ENCODE measurements at regions not wholly inside any gene's neighbourhood (a gene's known extent, or its start where the extent isn't known, plus 50 kb on each side); places are given as distances from the start of the nearest gene placed in this dataset.

DNA sequence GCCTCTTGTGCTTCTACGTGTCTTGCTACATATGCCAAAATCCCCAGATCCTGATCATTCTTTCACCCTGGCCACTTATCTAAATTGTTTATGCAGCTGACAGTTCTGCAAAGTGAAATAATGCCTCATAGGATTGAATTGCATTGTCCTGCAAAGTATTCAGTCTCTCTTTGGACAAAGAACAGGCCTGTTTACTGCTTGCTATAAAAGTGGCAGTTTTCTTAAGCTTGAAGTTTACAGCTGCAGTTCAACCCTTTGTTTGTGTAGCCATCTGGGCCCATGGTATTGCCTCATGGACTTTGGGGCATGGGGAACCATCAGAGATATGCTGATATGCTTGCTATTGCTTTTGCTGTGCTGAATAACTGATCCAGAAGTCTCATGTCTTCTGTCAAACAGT is 523.2 kb downstream of the OTOL1 start:
- no peak for DNase-seq

- DNase-seq = no peak
Observed at GRCh38 chr3:162021206-162021605, 524.6 kb downstream of the OTOL1 start.

DNA sequence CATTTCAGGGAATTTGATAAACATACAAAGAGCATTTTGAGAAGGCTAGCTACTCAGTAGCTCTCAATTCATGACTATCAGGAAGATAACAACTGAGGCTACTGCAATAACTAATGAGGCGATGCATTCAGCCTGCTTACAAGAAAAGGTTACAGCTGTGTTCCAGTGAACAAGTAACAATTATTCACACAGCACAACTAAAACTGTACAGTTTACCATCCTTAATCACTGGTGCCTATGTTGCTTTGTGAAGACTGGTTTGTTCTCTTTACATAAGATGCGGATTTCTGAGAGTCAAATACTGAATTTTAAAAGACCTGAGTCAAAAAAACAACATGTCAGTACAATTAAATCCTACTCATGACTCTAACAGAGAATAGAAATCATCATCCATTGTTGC is 526.3 kb downstream of the OTOL1 start:
- no peak for DNase-seq

DNA sequence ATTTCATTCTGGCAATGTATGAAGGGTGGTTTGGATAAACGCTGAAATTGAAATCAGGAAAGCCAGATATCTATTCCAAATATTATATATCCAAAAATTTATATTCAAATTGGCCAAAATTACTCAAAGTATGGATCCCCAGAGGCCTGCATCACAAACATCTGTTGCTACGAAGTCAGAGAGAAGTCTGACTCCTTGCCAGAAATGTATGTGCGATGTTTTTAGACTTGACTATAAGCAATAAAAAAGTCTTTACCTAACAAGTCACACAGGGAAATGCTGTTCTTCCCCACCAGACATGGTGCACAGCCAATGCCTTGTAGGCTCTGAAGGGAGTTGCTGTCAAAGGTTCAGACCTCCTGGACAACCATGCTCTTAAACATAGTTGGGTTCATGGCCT is 533.1 kb downstream of the OTOL1 start:
- no peak for DNase-seq

DNA sequence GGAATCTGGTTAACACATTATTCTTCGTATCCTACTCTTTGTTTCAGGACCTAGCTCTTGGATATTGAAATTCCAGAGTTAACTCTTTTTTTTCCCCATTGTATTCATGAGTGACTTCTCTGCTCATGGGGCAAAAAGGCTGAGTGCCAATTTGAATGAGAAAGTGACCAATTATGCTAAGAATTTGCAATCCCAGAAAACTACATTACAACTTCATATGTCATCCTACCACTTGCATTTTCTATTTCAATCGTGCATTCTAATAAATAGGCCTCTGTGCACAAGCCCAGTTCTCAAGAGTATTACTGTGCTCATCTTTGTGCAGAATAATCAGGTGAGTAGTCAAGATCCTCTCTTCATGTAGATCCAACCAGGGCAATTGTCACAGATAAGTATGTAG is 537.8 kb downstream of the OTOL1 start:
- no peak for DNase-seq

- DNase-seq = no peak
Observed at GRCh38 chr3:162041622-162042021, 545.0 kb downstream of the OTOL1 start.

DNA sequence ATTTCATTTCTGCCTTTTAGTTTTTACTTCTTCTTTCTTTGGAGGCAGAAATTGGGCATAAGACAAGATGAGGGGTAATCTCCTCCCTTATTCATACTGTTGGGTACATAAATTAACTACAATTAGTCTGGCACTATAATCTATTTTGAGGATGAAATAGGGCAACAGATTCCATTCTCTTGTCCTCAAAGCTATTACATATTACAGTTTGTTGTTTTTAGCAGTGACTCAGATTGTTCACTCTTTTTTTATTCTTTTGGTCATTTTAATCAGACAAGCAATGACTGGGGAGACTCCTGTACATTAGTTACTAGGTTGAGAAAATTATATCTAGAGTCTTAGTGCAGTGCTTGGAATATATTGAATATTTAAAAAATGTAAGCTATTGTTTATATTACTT is 556.0 kb downstream of the OTOL1 start:
- no peak for DNase-seq

DNA sequence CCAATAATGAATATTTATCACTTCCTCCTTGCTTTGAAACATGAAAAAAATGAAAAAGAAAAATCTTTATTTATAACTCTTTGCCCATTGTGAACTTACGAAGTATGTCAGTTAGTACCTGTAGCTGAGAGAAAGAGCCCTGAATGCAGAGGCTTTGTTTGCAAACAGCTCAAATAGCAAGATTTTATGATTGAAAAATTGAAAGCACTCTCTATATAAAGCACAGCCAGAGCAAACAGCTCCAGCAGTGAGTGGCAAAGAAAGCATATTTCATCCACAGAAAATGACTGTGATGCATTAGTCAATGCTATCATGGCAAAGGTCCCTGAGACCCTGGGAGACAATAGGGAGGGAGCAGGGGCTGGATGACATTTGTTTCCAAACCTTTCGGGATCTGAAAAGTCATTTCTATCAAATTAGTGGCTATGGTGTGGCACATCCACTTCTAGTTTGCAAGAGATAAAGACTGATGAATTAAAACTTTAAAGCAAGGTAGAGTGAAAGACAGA is 576.1 kb downstream of the OTOL1 start:
- DNase-seq = no peak

DNA sequence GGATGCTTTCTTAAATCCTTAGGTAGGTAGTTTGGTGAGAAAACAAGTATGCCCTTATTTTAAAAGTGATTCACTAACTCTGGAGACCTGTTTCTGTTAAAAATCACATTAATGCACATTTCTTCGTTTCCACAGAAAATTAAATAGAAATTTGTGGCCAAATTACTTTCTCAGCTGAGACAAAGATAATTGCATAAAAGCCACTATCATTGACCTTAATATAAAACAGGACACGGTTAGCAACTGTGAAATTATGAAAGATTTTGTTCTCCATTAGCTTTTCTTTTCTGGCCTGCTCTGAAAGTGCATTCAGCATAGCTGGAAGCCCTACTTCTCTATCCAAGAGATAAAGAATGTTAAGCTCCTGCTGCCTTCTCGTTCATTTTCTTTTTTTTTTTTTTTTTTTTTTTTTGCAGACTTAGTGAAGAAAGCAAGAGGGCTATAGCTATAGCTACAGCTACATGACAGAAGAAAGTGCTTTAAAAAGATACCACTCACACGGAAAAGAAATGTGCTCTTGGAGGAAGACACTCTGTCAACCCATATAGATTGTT is 576.9 kb downstream of the OTOL1 start:
- no peak for DNase-seq

DNA sequence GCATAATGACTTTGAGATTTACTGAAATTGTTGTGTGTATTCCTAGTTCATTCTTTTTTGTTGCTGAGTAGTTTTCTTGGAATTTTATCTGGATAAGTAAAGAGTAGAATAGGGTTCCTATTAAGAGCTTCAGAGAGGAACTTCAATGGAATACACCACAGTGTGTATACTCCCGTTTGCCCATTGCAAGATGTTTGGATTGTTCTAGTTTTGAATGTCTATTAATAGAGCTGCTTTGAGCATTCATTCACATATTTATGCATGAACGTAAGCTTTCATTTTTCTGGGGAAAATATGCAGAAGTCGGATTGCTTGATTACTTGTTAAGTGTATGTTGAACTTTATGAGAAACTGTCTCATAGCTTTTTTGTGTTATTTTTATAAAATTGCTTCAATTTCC is 580.5 kb downstream of the OTOL1 start:
- DNase-seq = no peak

DNA sequence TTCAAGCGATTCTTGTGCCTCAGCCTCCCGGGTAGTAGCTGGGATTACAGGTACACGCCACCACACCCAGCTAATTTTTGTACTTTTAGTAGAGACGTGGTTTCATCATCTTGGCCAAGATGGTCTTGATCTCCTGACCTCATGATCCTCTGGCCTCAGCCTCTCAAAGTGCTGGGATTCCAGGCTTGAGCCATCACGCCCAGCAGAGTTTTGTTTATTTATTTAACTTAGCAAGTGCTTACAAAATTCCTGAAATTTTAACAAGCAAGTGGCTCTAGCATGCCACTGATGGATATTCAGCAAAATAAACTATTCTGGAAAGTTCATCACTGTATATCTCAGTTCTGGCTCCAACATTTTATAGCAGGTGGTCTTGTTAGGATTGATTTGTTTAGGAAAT is 585.9 kb downstream of the OTOL1 start:
- DNase-seq = no peak

GRCh38 chr3:162087361-162087760 is 590.8 kb downstream of the OTOL1 start:
- no peak for DNase-seq

DNA sequence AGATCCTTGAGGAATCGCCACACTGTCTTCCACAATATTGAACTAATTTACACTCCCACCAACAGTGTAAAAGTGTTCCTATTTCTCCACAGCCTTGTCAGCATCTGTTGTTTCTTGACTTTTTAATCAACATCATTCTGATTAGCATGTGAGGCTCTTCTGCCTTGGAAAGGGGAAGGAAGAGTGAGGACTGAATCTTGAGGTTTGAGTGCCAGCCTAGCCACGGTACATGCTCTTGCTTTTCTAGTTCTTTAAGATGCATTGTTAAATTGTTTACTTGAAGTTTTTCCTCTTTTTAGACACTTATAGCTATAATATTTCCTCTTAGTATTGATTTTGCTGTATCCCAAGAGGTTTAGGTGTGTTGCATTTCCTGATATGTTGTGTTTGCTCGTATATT is 596.1 kb downstream of the OTOL1 start:
- no peak for DNase-seq

DNA sequence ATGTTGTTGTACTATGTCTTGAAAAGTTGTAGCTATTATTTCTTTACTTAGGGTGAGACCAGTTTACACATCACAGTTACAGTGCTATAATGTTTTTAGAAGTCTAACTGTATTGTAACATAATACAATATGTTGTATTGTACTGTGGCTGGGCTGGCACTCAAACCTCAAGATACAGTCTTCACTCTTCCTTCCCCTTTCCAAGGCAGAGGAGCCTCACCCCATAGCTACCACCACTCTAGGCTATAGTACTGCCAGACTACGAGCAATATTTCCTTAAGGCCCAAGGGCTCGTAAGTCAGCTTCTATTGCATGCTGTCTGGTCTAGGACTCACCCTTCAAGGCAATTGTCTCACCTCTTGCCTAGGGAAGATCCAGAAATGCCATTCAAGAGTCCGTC is 597.7 kb downstream of the OTOL1 start:
- no peak for DNase-seq

- no peak for DNase-seq
Observed at GRCh38 chr3:162096874-162097273, 600.3 kb downstream of the OTOL1 start.

DNA sequence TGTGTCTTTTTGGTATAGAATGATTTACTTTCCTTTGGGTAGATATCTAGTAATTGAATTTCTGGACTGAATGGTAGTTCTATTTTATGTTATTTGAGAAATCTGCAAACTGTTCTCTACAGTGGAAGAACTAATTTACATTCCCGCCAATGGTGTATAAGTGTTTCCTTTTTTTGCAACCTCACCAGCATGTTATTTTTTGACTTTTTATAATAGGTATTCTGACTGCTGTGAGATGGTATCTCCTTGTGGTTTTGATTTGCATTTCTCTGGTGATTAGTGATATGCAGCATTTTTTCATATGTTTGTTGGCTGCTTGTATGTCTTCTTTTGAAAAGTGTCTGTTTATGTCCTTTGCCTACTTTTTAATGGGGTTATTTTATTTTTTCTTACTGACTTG is 607.2 kb downstream of the OTOL1 start:
- DNase-seq = no peak

- no peak for DNase-seq
Observed at GRCh38 chr3:162111861-162112260, 615.3 kb downstream of the OTOL1 start.

- no peak for DNase-seq
Observed at GRCh38 chr3:162112719-162113118, 616.1 kb downstream of the OTOL1 start.

- DNase-seq = no peak
Observed at GRCh38 chr3:162117961-162118360, 621.4 kb downstream of the OTOL1 start.

DNA sequence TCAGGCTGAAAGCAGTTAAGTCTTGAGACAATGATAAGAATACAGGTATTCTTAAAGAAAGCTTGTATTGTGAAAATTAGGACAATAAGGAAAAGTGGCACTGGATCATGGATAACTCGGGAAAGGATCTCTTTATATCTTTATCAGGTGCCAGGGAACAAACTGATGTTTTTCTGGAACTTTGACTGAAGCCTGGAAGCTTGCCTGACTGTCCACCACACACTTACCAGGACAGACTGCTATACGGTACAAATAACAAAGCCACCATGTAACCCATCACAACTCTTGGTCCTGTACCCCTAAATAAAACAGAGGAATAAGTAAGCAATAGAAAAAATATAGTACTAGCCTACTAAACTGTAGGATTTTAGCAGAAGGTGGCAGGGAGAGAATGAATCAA is 623.0 kb downstream of the OTOL1 start:
- no peak for DNase-seq

DNA sequence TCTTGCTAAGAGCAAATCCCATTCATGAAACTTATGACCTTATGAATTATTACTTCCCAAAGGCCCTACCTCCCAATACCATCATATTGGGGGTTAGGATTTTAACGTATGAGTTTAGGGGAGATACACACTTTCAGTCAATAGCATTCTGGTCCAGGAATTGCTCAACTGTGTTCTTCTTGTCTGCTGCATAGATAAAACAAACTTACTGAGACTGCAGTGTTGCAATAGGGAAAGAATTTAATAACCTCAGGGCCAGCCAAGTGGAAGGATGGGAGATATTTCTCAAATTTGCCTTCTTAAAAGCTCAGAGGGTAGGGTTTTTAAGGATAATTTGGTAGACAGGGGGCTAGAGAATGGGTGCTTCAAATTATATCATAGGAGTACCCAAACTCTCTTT is 625.8 kb downstream of the OTOL1 start:
- DNase-seq = no peak

GRCh38 chr3:162125790-162126189 is 629.2 kb downstream of the OTOL1 start:
- no peak for DNase-seq

- no peak for DNase-seq
Observed at GRCh38 chr3:162130582-162130981, 634.0 kb downstream of the OTOL1 start.

DNA sequence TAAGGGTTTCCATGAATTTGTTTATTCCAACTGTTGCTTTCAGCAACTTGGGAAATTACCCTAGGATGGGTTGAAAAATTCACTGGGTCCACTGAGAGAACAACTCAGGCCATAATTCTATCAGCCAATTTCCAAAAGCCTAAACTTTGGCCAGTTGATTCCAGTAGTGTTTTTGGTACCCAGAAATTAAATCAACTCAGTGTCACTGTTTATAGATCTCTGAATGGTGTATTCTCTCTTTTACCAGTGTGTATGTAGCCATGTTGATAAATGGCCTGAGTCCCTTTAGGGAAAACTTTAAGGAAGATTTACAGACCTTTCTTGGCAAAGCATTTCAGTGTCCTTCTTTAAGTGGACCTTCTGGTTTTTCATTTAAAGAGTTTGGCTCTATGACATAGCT is 636.4 kb downstream of the OTOL1 start:
- no peak for DNase-seq

DNA sequence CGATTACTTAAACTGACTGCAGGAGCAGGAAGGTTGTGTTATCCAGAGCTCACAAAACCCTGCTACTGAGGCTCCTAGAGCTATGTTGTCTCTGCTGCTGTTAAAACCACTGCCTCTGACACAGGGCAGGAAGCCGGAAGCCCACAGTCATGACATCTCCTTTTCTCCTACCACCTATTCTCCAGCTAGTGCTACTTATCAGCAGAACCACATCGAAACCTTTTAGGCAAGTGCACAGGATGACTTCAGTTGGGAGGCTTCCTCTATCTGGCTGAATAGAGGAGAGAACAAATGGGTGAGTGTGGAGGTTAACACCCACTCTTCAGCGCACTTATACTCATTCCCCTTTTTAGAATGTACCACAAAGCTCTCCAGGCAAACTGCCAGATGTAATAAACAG is 638.0 kb downstream of the OTOL1 start:
- no peak for DNase-seq

GRCh38 chr3:162136136-162136535 is 639.5 kb downstream of the OTOL1 start:
- no peak for DNase-seq
